ENCODE measurements at regions not wholly inside any gene's neighbourhood (a gene's known extent, or its start where the extent isn't known, plus 50 kb on each side); places are given as distances from the start of the nearest gene placed in this dataset.
"Not testable (repeated sequence)": the region's sequence is repeated elsewhere in the genome, so short reads cannot be mapped to it uniquely, and the experiment has no call there.

DNA sequence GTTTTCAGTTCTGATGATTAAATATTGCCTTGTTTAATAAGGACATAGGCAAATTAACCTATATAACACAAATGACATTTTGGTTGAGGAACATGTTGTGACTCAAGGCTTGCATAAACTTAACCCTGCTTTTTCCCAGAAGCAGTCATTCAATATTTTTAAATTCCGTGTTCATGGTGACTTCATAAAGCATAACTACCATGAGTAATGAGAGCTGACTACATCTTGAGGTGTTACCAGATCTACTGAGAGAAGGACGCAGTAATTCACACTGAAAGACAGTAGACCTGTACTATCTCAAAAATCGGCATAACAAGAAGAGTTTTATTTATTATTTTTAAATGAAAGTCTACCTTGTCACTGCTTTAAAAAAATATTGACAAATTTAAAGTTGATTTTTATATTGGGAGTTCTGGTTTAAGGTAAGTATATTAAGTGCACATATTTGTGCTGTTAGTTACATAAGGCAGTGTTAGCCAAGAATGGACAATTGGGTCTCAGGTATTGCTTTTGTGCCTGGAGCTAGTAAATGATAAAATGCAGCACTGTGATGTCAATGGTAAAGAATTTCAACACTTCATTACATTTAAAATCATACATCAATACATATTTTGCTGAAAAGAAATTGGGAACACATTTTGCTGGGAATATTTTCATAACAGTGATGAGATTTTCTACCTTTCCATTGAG lies 1198.5 kb downstream of the FSCB start:
- no peak for DNase-seq (ENCODE audit: low spot score)

DNA sequence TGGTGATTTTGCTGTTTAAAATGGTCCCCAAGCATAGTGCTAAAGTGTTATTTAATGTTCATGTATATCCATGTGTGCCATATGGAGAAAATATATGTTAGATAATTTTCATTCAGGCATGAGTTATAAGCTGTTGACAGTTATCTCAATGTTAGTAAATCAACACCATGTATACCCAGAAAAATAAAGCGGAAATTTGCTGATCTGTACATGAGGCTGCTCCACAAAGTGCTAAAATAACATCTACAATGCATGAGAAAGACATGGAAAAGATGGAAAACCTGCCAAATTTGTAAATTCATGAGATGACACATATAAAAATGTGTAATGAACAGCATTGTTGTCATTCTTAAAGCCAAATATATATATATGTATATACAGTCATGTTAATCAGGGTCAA lies 1199.2 kb downstream of the FSCB start:
- DNase-seq (ENCODE audit: low spot score): no peak

DNA sequence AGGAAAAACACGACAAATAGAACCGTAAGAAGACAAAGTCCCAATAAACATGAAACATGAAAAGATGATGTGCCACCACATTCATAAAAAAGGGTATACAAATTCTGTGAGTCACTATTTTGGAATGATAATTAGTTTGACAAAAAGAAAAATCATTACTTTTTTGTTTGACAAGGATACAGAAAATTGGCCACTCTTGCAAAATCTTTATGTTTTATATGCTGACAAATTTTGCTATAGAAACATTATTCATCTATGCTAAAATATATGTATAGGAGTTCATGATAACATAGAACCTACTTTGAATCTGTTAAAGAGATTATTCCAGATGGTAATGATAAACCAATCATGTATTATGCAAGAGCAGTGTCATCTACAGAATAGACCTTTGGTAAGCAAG lies 1201.0 kb downstream of the FSCB start:
- no peak for DNase-seq (ENCODE audit: low spot score)

DNA sequence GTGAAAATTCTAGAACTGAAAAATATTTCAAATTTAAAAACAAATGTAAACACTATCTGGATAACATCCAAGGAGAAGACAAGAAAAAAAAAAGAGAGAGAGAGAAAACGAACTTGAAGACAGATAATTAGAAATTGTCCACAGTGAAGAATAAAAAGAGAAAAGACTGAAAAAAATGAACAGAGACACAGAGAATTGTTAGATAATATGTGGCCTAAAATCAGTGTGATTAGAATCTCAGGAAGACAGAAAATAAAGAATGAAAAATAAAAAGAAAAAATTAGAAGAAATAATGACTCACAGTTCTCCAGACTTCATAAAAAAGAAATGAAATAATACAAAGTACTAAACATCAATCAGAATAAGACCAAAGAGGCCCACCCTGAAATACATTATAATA lies 1209.3 kb downstream of the FSCB start:
- DNase-seq (ENCODE audit: low spot score): no peak

DNA sequence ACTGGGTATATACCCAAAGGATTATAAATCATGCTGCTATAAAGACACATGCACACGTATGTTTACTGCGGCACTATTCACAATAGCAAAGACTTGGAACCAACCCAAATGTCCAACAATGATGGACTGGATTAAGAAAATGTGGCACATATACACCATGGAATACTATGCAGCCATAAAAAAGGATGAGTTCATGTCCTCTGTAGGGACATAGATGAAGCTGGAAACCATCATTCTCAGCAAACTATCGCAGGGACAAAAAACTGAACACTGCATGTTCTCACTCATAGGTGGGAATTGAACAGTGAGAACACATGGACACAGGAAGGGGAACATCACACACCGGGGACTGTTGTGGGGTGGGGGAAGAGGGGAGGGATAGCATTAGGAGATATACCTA lies 1211.0 kb downstream of the FSCB start:
- not testable (repeated sequence) for DNase-seq (ENCODE audit: low spot score)

DNA sequence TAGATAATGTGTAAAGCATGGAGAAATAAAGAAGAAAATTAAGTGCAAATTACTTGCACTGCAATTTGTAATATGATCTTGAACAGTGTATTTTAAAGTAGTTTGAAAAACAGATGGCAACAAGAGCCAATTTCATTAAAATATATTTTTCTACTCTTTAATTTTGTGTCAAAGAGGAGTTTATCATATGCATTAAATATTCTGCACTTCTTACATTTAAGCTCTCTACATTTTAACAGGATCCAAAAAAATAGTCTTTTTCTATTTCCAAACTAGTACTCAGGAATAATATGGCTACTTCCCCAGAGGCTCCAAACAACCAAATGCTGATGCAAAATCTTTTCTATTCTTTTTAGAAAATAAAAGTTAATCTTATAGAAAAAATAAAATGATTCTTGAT lies 1221.5 kb downstream of the FSCB start:
- no peak for DNase-seq (ENCODE audit: low spot score)

DNA sequence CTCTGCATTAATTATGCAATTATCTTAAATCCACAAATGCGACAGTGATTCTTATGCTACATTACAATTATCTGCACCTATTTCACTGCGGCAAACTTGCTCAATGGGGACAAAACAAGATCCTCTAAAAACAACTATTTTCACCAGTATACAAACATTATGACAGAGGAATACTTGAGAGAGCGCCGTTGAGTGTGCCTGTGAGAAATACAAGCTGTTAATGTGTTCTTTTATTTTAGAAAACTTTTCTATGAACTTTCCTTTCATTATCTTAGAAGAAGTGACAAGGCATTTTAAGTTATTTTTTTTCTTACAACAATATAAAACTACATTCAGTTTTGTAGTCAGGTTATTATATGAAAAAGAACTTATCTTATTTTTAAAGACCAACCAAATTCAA lies 1247.0 kb downstream of the FSCB start:
- no peak for DNase-seq (ENCODE audit: low spot score)

DNA sequence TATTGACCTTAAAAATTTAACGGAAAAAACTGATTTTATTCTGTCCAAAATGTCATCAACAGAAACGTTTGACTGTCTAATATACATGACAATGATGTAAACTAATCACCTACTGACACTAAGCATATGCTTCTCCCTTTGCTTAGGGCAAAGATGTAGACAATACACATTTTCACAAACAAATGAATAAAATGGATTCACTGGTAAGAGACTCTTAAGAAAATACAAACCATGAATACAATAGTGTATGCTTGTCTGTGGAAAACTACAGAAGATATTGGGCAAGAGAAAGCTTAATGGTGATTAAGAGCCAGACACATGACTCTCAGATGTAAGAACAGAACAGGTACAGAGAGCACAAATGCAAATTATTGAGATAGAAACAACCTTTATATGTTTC lies 1248.7 kb downstream of the FSCB start:
- DNase-seq (ENCODE audit: low spot score): no peak

DNA sequence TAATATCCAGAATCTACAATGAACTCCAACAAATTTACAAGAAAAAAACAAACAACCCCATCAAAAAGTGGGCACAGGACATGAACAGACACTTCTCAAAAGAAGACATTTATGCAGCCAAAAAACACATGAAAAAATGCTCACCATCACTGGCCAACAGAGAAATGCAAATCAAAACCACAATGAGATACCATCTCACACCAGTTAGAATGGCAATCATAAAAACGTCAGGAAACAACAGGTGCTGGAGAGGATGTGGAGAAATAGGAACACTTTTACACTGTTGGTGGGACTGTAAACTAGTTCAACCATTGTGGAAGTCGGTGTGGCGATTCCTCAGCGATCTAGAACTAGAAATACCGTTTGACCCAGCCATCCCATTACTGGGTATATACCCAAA lies 1250.1 kb downstream of the FSCB start:
- DNase-seq (ENCODE audit: low spot score): not testable (repeated sequence)

DNA sequence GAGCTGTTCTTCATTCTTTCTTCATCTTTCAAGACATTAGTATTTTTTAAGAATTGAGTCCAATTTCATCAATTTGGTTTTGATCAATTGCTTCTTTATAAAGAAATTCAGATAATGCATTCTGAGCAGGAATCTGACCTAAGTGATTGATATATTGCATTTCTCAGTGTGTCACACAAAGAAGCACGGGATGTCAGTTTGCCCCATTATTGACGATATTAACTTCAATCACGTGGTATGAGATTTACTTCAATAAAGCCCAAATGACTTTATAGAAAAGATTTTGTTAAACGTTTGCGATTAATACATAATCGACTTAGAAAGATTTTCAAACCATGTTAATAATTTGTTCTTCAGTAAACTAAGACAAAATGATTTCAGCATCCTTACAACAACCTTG lies 1254.2 kb downstream of the FSCB start:
- DNase-seq (ENCODE audit: low spot score): no peak

DNA sequence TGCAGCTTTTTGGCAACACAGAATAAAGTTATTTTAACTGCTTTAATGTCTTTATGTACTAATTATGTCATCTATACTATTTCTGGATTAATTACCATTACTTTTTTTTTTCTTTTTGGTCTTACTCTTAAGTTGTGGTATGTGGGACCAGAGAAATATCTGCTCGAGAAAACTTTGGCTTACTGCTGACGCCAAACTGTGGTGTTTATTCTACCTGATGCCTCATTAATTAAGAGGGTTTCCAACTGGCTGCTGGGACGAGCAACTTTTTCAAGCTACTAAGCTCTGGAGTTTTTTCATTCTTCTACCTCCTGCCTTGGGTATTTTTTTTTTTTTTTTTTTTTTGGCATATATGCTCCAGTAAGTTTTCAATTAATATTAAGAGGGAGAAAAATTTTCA lies 1257.5 kb downstream of the FSCB start:
- DNase-seq (ENCODE audit: low spot score): no peak

DNA sequence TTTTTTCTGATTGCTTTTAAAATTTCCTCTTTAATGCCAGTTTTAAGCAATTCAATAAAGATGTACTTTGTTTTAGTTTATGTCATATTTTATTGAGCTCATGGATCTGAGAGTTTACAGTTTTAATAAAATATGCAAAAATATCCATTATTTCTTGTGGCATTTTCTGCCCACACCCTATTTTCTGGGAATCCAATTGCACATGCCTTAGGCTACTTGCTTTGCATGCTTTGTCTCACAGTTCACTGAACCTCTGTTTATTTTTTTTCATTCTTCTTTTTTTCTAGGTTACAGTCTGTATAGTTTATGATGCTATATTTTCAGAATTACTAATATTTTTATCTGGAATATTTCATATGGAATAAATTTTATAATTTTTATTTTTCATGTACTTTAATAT lies 1258.0 kb downstream of the FSCB start:
- no peak for DNase-seq (ENCODE audit: low spot score)

DNA sequence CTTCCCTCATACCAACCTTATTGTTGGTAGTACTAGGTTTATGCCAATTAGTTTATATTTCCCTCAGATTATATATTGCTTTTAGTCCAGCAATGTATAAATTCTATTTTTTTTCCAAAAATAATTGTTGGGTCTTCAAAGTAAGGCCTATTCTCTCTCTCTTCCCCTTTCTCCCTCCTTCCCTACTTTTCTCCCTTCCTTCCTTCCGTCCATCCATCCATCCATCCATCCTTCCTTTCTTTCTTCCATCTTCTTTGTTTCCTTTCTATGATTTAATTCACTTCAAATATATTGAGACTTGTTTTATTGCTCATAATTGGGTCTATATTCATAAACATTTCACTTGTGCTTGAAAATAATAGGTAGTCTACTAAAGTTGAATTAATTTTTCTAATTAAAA lies 1259.2 kb downstream of the FSCB start:
- no peak for DNase-seq (ENCODE audit: low spot score)

DNA sequence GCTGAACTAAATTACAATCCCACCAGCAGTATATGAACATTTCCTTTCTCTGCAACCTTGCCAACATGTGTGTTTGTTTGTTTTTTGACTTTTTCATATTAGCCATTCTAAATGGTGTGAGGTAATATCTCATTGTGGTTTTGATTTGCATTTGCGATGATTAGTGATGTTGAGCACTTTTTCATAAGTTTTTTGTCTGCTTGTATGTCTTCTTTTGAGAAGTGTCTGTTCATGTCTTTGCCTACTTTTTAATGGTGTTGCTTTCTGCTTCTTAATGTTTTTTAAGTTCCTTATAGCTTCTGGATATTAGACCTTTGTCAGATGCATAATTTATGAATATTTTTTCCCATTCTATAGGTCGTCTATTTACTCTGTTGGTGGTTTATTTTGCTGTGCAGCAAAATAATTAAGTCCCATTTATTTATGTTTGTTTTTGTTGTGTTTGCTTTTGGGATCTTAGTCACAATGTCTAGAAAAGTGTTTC lies 1262.9 kb downstream of the FSCB start:
- no peak for DNase-seq (ENCODE audit: low spot score)

DNA sequence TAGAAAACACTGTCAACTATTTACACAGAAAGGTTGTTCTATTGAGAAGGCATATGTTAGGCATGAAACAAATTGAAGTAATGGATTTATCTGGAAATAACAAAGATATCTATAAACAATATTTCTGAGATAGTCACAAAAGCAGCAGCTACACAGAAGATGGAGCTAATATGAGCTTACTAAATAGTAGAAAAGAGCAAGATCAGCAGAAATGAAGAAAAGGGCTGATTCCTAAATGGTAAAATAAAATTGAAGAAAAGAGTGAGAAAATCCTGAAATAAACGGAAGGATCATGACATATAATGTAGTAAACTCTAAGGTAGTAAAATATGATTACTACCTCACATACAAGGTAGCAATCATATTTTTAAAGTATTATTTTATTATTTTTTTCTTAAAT lies 1263.9 kb downstream of the FSCB start:
- DNase-seq (ENCODE audit: low spot score): no peak

DNA sequence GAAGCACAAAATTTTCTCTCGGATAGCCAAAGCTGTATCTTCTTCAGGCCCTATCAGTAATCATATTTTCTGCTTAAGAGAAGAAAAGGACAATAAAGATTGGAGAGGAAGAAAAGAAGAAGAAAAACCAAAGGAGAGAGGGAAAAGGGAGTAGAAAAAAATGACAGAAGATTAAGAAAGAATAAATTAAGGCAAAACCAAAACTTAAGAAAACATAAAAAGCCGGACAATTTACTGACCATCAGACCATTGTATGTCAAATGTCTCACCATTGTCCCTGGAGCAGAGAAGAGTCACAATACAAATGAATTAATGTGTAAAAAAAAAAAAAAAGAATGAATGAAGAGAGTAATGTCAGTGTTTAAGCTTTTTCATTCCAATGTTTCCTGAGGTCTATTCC lies 1274.8 kb downstream of the FSCB start:
- DNase-seq (ENCODE audit: low spot score): no peak

DNA sequence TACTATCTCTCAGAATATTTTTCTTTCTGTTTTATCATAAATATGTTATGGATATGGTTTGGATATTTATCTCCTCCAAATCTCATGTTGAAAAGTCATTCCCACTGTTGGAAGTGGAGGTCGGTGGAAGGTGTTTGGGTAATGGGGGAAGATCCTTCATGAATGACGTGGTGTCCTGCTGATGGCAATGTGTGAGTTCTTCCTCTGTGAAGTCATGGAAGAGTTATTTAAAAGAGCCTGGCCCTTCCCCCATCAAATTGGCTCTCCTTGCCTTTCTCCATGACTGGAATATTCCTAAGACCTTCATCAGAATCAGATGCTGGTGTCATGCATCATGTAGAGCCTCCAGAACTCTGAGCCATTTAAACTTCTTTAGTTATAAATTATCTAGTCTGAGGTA lies 1291.6 kb downstream of the FSCB start:
- no peak for DNase-seq (ENCODE audit: low spot score)

DNA sequence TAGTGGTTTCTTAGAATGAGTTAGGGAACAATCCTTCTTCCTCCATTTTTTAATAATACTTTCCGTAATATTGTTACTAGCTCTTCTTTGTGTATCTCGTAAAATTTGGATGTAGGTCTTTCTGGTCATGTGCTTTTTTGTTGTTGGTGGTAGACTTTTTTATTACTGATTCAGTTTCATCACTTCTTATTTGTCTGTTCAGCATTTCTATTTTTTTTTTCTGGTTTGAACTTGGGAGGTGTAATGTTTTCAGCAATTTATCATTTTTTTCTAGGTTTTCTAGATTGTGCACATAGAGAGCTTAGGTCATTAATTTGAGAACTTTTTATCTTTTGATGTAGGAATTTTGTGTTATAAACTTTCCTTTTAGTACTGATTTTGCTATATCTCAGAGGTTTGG lies 1299.9 kb downstream of the FSCB start:
- DNase-seq (ENCODE audit: low spot score): no peak

DNA sequence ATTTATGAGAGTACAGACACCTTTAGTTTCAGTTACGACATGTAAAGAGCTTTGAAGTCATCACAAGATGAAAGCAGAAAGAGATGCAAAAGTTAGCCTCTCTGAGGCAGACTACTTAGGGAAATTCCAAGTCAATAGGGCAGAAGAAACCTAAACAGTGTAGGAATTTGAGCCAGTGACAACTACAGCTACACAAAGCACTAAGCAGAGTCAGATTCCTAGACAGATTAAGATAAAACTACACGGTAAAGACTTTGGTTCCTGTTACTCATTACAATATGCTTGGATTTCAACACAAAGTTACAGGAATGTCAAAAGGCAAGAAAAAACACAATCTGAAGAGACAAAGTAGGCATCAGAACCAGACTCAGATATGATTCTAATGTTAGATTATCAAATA lies 1302.3 kb downstream of the FSCB start:
- DNase-seq (ENCODE audit: low spot score): no peak

DNA sequence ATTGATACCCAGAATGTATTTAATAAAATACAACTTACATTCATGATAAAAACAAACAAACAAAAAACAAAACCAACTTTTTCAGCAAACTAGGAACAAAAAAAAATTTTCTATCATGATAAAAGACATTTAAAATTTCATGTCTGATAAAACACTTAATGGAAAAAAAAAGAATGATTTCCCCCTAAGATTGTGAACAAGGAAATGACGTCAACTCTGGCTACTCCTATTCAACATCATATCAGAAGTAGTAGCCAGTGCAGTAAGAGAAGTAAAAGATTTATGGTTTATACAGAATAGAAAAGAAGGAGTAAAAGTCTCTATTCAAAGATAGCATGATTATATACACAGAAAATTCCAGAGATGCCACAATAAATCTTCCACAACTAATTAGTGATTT lies 1306.6 kb downstream of the FSCB start:
- no peak for DNase-seq (ENCODE audit: low spot score)

DNA sequence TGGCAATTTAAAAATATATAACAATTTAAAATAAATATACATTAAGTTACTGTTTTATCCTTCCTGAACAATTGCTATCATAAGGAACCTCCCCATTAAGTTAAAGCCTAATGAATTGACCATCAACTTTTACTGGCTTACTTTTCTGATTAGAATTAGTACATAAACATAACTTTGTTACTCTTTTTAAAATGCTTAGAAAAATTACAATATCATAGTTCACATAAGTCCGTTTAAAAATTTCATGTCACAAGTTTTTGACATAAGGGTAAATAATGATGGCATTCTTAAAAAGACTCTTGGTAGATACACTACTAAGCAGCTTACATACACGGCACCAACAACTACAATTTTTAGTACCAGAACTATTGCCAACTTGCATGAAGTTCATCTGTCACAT lies 1308.6 kb downstream of the FSCB start:
- DNase-seq (ENCODE audit: low spot score): no peak

DNA sequence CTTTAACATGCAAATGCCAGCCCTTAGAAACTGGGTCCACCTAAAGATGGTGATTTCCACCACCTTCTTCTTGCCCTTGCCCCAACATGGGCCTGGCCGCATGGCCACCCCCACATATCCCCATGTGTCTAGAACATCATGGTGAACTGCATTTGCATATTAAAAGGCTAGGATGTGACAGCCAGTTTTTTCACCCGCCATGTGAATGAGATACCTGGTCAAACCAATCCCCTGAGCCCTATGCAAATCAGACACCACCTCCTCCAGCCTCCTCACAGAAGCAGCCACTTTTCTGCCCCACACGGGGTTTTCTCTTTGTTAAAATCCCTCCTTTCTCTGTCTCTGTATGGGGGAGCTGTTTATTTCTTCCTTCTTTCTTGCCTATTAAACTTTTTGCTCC lies 1322.5 kb downstream of the FSCB start:
- DNase-seq (ENCODE audit: low spot score): no peak

DNA sequence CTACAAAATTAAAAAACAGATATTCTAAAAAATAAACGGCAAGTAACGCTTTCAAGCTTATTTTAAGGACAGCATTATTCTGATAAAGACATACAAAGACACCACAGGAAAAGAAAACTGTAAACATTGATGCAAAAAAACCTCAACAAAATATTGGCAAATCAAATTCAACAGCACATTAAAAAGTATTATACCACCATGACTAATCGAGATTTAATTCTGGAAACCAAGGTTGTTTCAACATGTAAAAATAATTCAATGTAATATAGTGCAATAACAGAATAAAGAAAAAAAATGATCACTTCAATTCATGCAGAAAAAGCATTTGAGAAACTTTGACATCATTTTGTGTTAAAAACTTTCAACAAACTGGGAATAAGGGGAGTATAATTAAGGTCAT lies 1323.2 kb downstream of the FSCB start:
- no peak for DNase-seq (ENCODE audit: low spot score)

DNA sequence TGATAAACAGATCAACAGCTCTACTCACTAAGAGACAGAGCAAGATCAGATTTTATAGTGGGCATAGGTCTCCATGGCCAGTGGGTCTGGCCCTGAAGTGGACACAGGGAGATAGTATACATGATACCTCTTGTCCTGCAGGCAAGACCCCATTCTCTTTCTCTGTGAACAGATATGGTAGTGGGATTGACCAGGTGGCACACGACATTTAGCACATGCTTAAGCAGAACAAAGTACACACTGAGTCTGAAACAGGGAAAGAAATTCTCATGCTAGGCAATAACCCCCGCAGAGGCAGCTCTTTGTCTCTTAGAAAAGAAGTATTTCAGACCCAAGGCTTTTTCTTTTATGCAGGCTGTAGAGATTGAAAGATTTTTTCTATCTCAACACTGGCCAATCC lies 1331.2 kb downstream of the FSCB start:
- DNase-seq (ENCODE audit: low spot score): no peak
